Neural cell (in vitro differentiated cells): ENCODE measurements at regions not wholly inside any gene's neighbourhood (a gene's known extent, or its start where the extent isn't known, plus 50 kb on each side); places are given as distances from the start of the nearest gene placed in this dataset.

Experiments
- H2AFZ ChIP-seq: fragments of 200-600, 300-800 bp; sonication (generic), shearing (Covaris generic); 2 replicates; pipeline ENCODE4 v1.6.0; 2014; ENCODE audit warnings: low read depth, mild to moderate bottlenecking, antibody characterized with exemption, low read length, moderate library complexity
- H3F3A ChIP-seq: fragments of 200-600 bp; shearing (Covaris generic); 2 replicates; pipeline ENCODE4 v1.6.1; 2016; ENCODE audit warnings: mild to moderate bottlenecking, moderate library complexity, mixed read lengths, antibody characterized with exemption, low read length; ENCODE audit not compliant: insufficient read depth, poor library complexity, severe bottlenecking
- H3K27ac ChIP-seq: fragments of 200-600, 300-800 bp; sonication (generic), shearing (Covaris generic); 2 replicates; pipeline ENCODE4 v1.5.1; 2014; ENCODE audit warnings: mild to moderate bottlenecking, low read length, moderate library complexity
- H3K27me3 ChIP-seq: fragments of 300-800, 200-600 bp; sonication (generic), shearing (Covaris generic); 2 replicates; pipeline ENCODE4 v1.6.0; 2014; ENCODE audit warnings: mild to moderate bottlenecking, low read depth, low read length, moderate library complexity; ENCODE audit not compliant: insufficient read depth
- H3K36me3 ChIP-seq: fragments of 300-800, 200-600 bp; sonication (generic), shearing (Covaris generic); 2 replicates; pipeline ENCODE4 v1.5.1; 2014; ENCODE audit warnings: mild to moderate bottlenecking, antibody characterized with exemption, low read length, moderate library complexity; ENCODE audit not compliant: insufficient read depth
- H3K4me2 ChIP-seq: fragments of 300-800, 200-600 bp; sonication (generic), shearing (Covaris generic); 2 replicates; pipeline ENCODE4 v1.6.0; 2014; ENCODE audit warnings: mild to moderate bottlenecking, low read length
- H3K4me3 ChIP-seq: fragments of 300-800, 200-600 bp; sonication (generic), shearing (Covaris generic); 2 replicates; pipeline ENCODE4 v1.5.1; 2014; ENCODE audit warnings: mild to moderate bottlenecking, low read length, moderate library complexity
- H3K79me2 ChIP-seq: fragments of 200-600 bp; shearing (Covaris generic); replicated peaks from 2 replicates; pipeline ENCODE4 v1.6.0; 2014; ENCODE audit warnings: mild to moderate bottlenecking, low read length, moderate library complexity; ENCODE audit not compliant: insufficient read depth
- H3K9ac ChIP-seq: fragments of 300-800, 200-600 bp; sonication (generic), shearing (Covaris generic); 2 replicates; pipeline ENCODE4 v1.6.1; 2016; ENCODE audit warnings: mild to moderate bottlenecking, low read length, mixed read lengths
- H3K9me2 ChIP-seq: fragments of 200-600 bp; shearing (Covaris generic); 2 replicates; pipeline ENCODE4 v1.6.1; 2016; ENCODE audit warnings: mild to moderate bottlenecking, low read length, mixed read lengths; ENCODE audit not compliant: insufficient read depth
- H3K9me3 ChIP-seq: fragments of 200-600, 300-800 bp; sonication (generic), shearing (Covaris generic); 2 replicates; pipeline ENCODE4 v1.6.1; 2016; ENCODE audit warnings: mild to moderate bottlenecking, mixed run types, low read length, moderate library complexity, mixed read lengths
- H4K20me1 ChIP-seq: fragments of 200-600 bp; shearing (Covaris generic); 2 replicates; pipeline ENCODE4 v1.6.1; 2016; ENCODE audit warnings: mild to moderate bottlenecking, mixed run types; ENCODE audit not compliant: insufficient read depth
- CTCF ChIP-seq: fragments of 450-650 bp; IDR thresholded peaks from 2 replicates; pipeline ENCODE4 v1.5.1; 2014; ENCODE audit warnings: antibody characterized with exemption, mild to moderate bottlenecking, moderate library complexity; ENCODE audit not compliant: poor library complexity, severe bottlenecking
- EP300 ChIP-seq: fragments of 450-650 bp; conservative IDR thresholded peaks from 2 replicates; pipeline ENCODE4 v1.6.1; 2014; ENCODE audit warnings: antibody characterized with exemption, mild to moderate bottlenecking, moderate library complexity; ENCODE audit not compliant: poor library complexity, severe bottlenecking
- EZH2 ChIP-seq: fragments of 200-600, 300-800 bp; shearing (Covaris generic), sonication (generic); IDR thresholded peaks from 2 replicates; pipeline ENCODE4 v1.6.1; 2014; ENCODE audit warnings: antibody characterized with exemption, low read length, borderline replicate concordance, mild to moderate bottlenecking; ENCODE audit not compliant: insufficient read depth, poor library complexity, severe bottlenecking
- MXI1 ChIP-seq: fragments of 450-650 bp; conservative IDR thresholded peaks from 2 replicates; pipeline ENCODE4 v1.6.1; 2014; ENCODE audit warnings: antibody characterized with exemption, mild to moderate bottlenecking; ENCODE audit not compliant: poor library complexity, severe bottlenecking
- POLR2AphosphoS5 ChIP-seq: IDR thresholded peaks from 2 replicates; pipeline ENCODE4 v1.6.1; 2012
- RAD21 ChIP-seq: fragments of 450-650 bp; conservative IDR thresholded peaks from 2 replicates; pipeline ENCODE4 v1.6.1; 2014; ENCODE audit warnings: antibody characterized with exemption, mild to moderate bottlenecking, moderate library complexity
- REST ChIP-seq: IDR thresholded peaks from 2 replicates; pipeline ENCODE4 v1.6.1; 2012; ENCODE audit warnings: borderline replicate concordance
- SMC3 ChIP-seq: fragments of 450-650 bp; conservative IDR thresholded peaks from 2 replicates; pipeline ENCODE4 v1.6.1; 2014; ENCODE audit warnings: antibody characterized with exemption, mild to moderate bottlenecking, moderate library complexity; ENCODE audit not compliant: poor library complexity
- TAF1 ChIP-seq: IDR thresholded peaks from 2 replicates; pipeline ENCODE4 v1.6.1; 2012; ENCODE audit warnings: low read depth

GRCh38 chr18:39521164-39521563 lies 1955.6 kb upstream of the CELF4 start:
- no peaks in the 10 kb centered on the region for H3K9me3 ChIP-seq
- no peaks in the 10 kb centered on the region for H4K20me1 ChIP-seq
- H2AFZ ChIP-seq, result no peak overlapping the region
- H3K4me3 ChIP-seq, result no peak overlapping the region
- no peaks in the 10 kb centered on the region for H3K79me2 ChIP-seq
- H3K4me2 ChIP-seq, result no peak overlapping the region
- H3K27ac ChIP-seq, result no peak overlapping the region
- H3F3A ChIP-seq, result no peaks in the 10 kb centered on the region
- no peaks in the 10 kb centered on the region for H3K36me3 ChIP-seq
- H3K9ac ChIP-seq, result no peak overlapping the region
- no peaks in the 10 kb centered on the region for H3K9me2 ChIP-seq
- H3K27me3 ChIP-seq, result no peaks in the 10 kb centered on the region
- TF ChIP-seq CTCF, result no peak
- no peak for TF ChIP-seq EZH2
- no peak for TF ChIP-seq TAF1
- TF ChIP-seq REST, result no peak
- TF ChIP-seq POLR2AphosphoS5, result no peak
- TF ChIP-seq SMC3, result no peak
- TF ChIP-seq RAD21, result no peak
- no peak for TF ChIP-seq MXI1
- TF ChIP-seq EP300, result no peak

- no peak for TF ChIP-seq REST
- no peak for TF ChIP-seq RAD21
- TF ChIP-seq POLR2AphosphoS5, result no peak
- TF ChIP-seq MXI1, result no peak
- TF ChIP-seq SMC3, result no peak
- Histone ChIP-seq H3K36me3 (no peaks in the 10 kb centered on the region), H3K79me2 (no peaks in the 10 kb centered on the region), H3K9me3 (no peaks in the 10 kb centered on the region), H3K9ac (no peak overlapping the region), H3K4me2 (no peak overlapping the region), H2AFZ (no peak overlapping the region), H3K4me3 (no peak overlapping the region), H3K27me3 (no peaks in the 10 kb centered on the region), H3K27ac (no peak overlapping the region), H3K9me2 (no peaks in the 10 kb centered on the region), H4K20me1 (no peaks in the 10 kb centered on the region), H3F3A (no peaks in the 10 kb centered on the region)
These were observed 1954.1 kb upstream of the CELF4 start for GRCh38 chr18:39519741-39520140.
